Transverse colon (tissue), 4 donors: ENCODE measurements at regions not wholly inside any gene's neighbourhood (a gene's known extent, or its start where the extent isn't known, plus 50 kb on each side); places are given as distances from the start of the nearest gene placed in this dataset.

Source experiments
- CTCF ChIP-seq, 5 experiments: fragments of 200-600 bp in 3 of 5; fragments of 450-650 bp in 2 of 5; sonication (generic) in 3 of 5; IDR thresholded peaks; 1 replicate in 2 of 5; 2 replicates in 3 of 5; pipeline ENCODE4 v1.5.1; 2016 to 2017; ENCODE audit warnings: antibody characterized with exemption in 5 of 5, inconsistent platforms in 3 of 5, mild to moderate bottlenecking in 2 of 5, moderate library complexity in 1 of 5
- EP300 ChIP-seq: sonication (generic); formaldehyde crosslinking; IDR thresholded peaks from one replicate; pipeline ENCODE4 v1.6.1; 2017; ENCODE audit warnings: antibody characterized with exemption, low read depth
- POLR2A ChIP-seq: fragments of 450-650 bp; IDR thresholded peaks from one replicate; pipeline ENCODE4 v1.6.1; 2016; ENCODE audit warnings: antibody characterized with exemption, mild to moderate bottlenecking, moderate library complexity
- POLR2AphosphoS5 ChIP-seq, 3 donors: sonication (generic); formaldehyde crosslinking; IDR thresholded peaks; one replicate each; pipeline ENCODE4 v1.6.1; 2016; ENCODE audit warnings: antibody characterized with exemption in 3 of 3

- TF ChIP-seq POLR2A: no peak
- TF ChIP-seq CTCF (IDR thresholded peaks at IDR 0.05): no peak
- TF ChIP-seq EP300: no peak
- TF ChIP-seq POLR2AphosphoS5 (IDR thresholded peaks at IDR 0.05): no peak
These were observed 52.1 kb upstream of the XPO1 start for GRCh38 chr2:61590214-61590613.
